Breast epithelium (tissue), 4 donors: ENCODE measurements at regions not wholly inside any gene's neighbourhood (a gene's known extent, or its start where the extent isn't known, plus 50 kb on each side); places are given as distances from the start of the nearest gene placed in this dataset.
"Not testable (repeated sequence)": the region's sequence is repeated elsewhere in the genome, so short reads cannot be mapped to it uniquely, and the experiment has no call there.

Experiments
- DNase-seq, 2 donors: peaks; one replicate each; pipeline ENCODE4 v3.0.0-alpha.2; 2019; ENCODE audit warnings: low spot score in 2 of 2
- H3K27ac ChIP-seq, 2 donors: fragments of 200-600 bp; sonication (generic) in 1 of 2; one replicate each; pipeline ENCODE4 v1.5.1; 2016 to 2019; ENCODE audit warnings: mild to moderate bottlenecking in 1 of 2
- H3K27me3 ChIP-seq, 2 donors: fragments of 200-600 bp; sonication (generic) in 1 of 2; one replicate each; pipeline versions ENCODE4 v1.5.1 to v1.6.0; 2017 to 2019; ENCODE audit warnings: control low read depth in 1 of 2, mild to moderate bottlenecking in 1 of 2
- H3K36me3 ChIP-seq: fragments of 200-600 bp; one replicate; pipeline ENCODE4 v1.5.1; 2019
- H3K4me1 ChIP-seq, 2 donors: fragments of 200-600 bp; sonication (generic); one replicate each; pipeline ENCODE4 v1.5.1; 2016 to 2019; ENCODE audit warnings: control low read depth in 1 of 2
- H3K4me3 ChIP-seq, 3 donors: fragments of 200-600 bp; sonication (generic); 1 replicate in 2 of 3; 2 replicates in 1 of 3; pipeline ENCODE4 v1.5.1; 2016 to 2019; ENCODE audit warnings: mild to moderate bottlenecking in 3 of 3, moderate library complexity in 2 of 3
- H3K9me3 ChIP-seq, 2 donors: fragments of 200-600 bp; sonication (generic) in 1 of 2; one replicate each; pipeline ENCODE4 v1.5.1; 2016 to 2019; ENCODE audit warnings: control low read depth in 1 of 2
- CTCF ChIP-seq, 3 donors: fragments of 450-650 bp; IDR thresholded peaks; one replicate each; pipeline ENCODE4 v1.5.1; 2016 to 2017; ENCODE audit warnings: antibody characterized with exemption in 3 of 3, mild to moderate bottlenecking in 3 of 3, moderate library complexity in 3 of 3
- POLR2A ChIP-seq: fragments of 450-650 bp; IDR thresholded peaks from one replicate; pipeline ENCODE4 v1.6.1; 2016; ENCODE audit warnings: antibody characterized with exemption, mild to moderate bottlenecking, moderate library complexity
- POLR2AphosphoS5 ChIP-seq, 3 donors: sonication (generic); formaldehyde crosslinking; IDR thresholded peaks; one replicate each; pipeline ENCODE4 v1.6.1; 2017; ENCODE audit warnings: antibody characterized with exemption in 3 of 3
- intact Hi-C: fragments of 100-400 bp; cut with DNase I; formaldehyde crosslinking; loops from one replicate; pipeline ENCODE4 v1.15.1; 2023; ENCODE audit warnings: low total_unique reads

- Histone ChIP-seq H3K27ac (no peak overlapping the region), H3K4me1 (no peaks in the 10 kb centered on the region), H3K36me3 (no peaks in the 10 kb centered on the region), H3K4me3 (peak overlapping the region in 1 of 3 donors; percentile 12), H3K27me3 (no peaks in the 10 kb centered on the region), H3K9me3 (no peaks in the 10 kb centered on the region)
- intact Hi-C loops = no loop called here
- DNase-seq = no peak
- TF ChIP-seq CTCF (IDR thresholded peaks at IDR 0.05) = no peak
- no peak for TF ChIP-seq POLR2AphosphoS5 (IDR thresholded peaks at IDR 0.05)
- TF ChIP-seq POLR2A = no peak
Measured at GRCh38 chr2:182548031-182548950, 121.5 kb upstream of the PDE1A start.

GRCh38 chr2:182550234-182550633 is 123.4 kb upstream of the PDE1A start:
- Histone ChIP-seq H3K4me3 (no peak overlapping the region), H3K27me3 (no peaks in the 10 kb centered on the region), H3K27ac (no peak overlapping the region), H3K36me3 (no peaks in the 10 kb centered on the region), H3K9me3 (no peaks in the 10 kb centered on the region), H3K4me1 (no peaks in the 10 kb centered on the region)
- DNase-seq = no peak
- TF ChIP-seq POLR2AphosphoS5 (IDR thresholded peaks at IDR 0.05) = no peak
- intact Hi-C loops = no loop called here

GRCh38 chr2:182552232-182552631 is 125.4 kb upstream of the PDE1A start:
- H3K4me1 ChIP-seq, H3K27ac ChIP-seq, intact Hi-C loops, H3K4me3 ChIP-seq, H3K9me3 ChIP-seq, DNase-seq, H3K36me3 ChIP-seq, H3K27me3 ChIP-seq: not testable (repeated sequence)

- H3K4me3 ChIP-seq, H3K36me3 ChIP-seq, H3K27me3 ChIP-seq, DNase-seq, H3K27ac ChIP-seq, intact Hi-C loops, H3K9me3 ChIP-seq, H3K4me1 ChIP-seq: not testable (repeated sequence)
Measured at GRCh38 chr2:182552785-182553184, 125.9 kb upstream of the PDE1A start.

- no peak for TF ChIP-seq POLR2A
- no peak for TF ChIP-seq POLR2AphosphoS5 (IDR thresholded peaks at IDR 0.05)
- TF ChIP-seq CTCF (IDR thresholded peaks at IDR 0.05) = no peak
- Histone ChIP-seq H3K9me3 (no peaks in the 10 kb centered on the region), H3K4me3 (no peak overlapping the region), H3K4me1 (no peaks in the 10 kb centered on the region), H3K27me3 (no peaks in the 10 kb centered on the region), H3K36me3 (no peaks in the 10 kb centered on the region), H3K27ac (no peak overlapping the region)
- intact Hi-C loops = no loop called here
- DNase-seq = no peak
Measured at GRCh38 chr2:182553483-182553882, 126.6 kb upstream of the PDE1A start.

GRCh38 chr2:182554950-182555349 is 128.1 kb upstream of the PDE1A start:
- no peaks in the 10 kb centered on the region for H3K4me1 ChIP-seq
- DNase-seq = no peak
- H3K27ac ChIP-seq = no peak overlapping the region
- intact Hi-C loops = no loop called here
- TF ChIP-seq POLR2AphosphoS5 (IDR thresholded peaks at IDR 0.05) (no peak), POLR2A (no peak), CTCF (IDR thresholded peaks at IDR 0.05) (no peak)
- no peaks in the 10 kb centered on the region for H3K9me3 ChIP-seq
- no peaks in the 10 kb centered on the region for H3K36me3 ChIP-seq
- no peak overlapping the region for H3K4me3 ChIP-seq
- no peaks in the 10 kb centered on the region for H3K27me3 ChIP-seq
